Endothelial cell of umbilical vein (primary cell): ENCODE measurements at regions not wholly inside any gene's neighbourhood (a gene's known extent, or its start where the extent isn't known, plus 50 kb on each side); places are given as distances from the start of the nearest gene placed in this dataset.

Experiments
- BruUV-seq: library from RNA; stranded (reverse); fragments of 400-500 nt; replicated peaks from 2 replicates; lab custom pipeline; 2021; lab: Mats Ljungman, UMichigan
- CTCF ChIA-PET: fragments of 300-600, 350-600 bp; sonication (Branson Sonifier 250); formaldehyde crosslinking; loops from one replicate; lab custom pipeline; 2021; ENCODE audit warnings: antibody characterized with exemption, inconsistent platforms; lab: Charles Lee
- POLR2A ChIA-PET: fragments of 300-600, 350-600 bp; sonication (Branson Sonifier 250); formaldehyde crosslinking; loops from one replicate; lab custom pipeline; 2021; ENCODE audit warnings: antibody characterized with exemption, inconsistent platforms; lab: Charles Lee
- DNase-seq: peaks from one replicate; pipeline ENCODE4 v3.0.0-alpha.2; 2011; ENCODE audit warnings: low read depth, low spot score
- FAIRE-seq: peaks from 2 replicates; lab custom pipeline; 2011; peaks lifted over from hg19 to GRCh38; lab: Jason Lieb, UNC
- H2AFZ ChIP-seq: 2 replicates; pipeline ENCODE4 v1.6.0; 2012; ENCODE audit warnings: low read depth, low read length, control low read depth, inconsistent platforms
- H3K27ac ChIP-seq: 2 replicates; pipeline ENCODE4 v1.5.1; 2011; ENCODE audit warnings: low read depth, mild to moderate bottlenecking, control low read depth, low read length, moderate library complexity; ENCODE audit not compliant: insufficient read depth
- H3K27me3 ChIP-seq, 2 experiments: 2 replicates each; pipeline versions ENCODE4 v1.6.0 to v1.6.1; 2011; ENCODE audit warnings: low read length in 2 of 2, mixed read lengths in 1 of 2; ENCODE audit not compliant: control insufficient read depth in 2 of 2, insufficient read depth in 2 of 2
- H3K36me3 ChIP-seq, 2 experiments: 2 replicates in 1 of 2; 3 replicates in 1 of 2; pipeline ENCODE4 v1.5.1; 2011; ENCODE audit warnings: low read length in 2 of 2, mild to moderate bottlenecking in 1 of 2, moderate library complexity in 1 of 2; ENCODE audit not compliant: control insufficient read depth in 2 of 2, insufficient read depth in 2 of 2; ENCODE audit errors: extremely low read depth in 1 of 2
- H3K4me1 ChIP-seq: 3 replicates; pipeline ENCODE4 v1.5.1; 2011; ENCODE audit warnings: mild to moderate bottlenecking, low read length; ENCODE audit not compliant: control insufficient read depth, insufficient read depth; ENCODE audit errors: extremely low read depth
- H3K4me2 ChIP-seq: 2 replicates; pipeline ENCODE4 v1.6.1; 2011; ENCODE audit warnings: low read length, control low read depth, mixed read lengths; ENCODE audit not compliant: insufficient read depth
- H3K4me3 ChIP-seq, 3 experiments: fragments of 200-600 bp in 1 of 3; sonication (generic), shearing (Covaris generic) in 1 of 3; replicated peaks in 1 of 3; 2 replicates each; pipeline ENCODE4 v1.5.1; 2011 to 2016; ENCODE audit warnings: control low read depth in 3 of 3, low read length in 3 of 3, mild to moderate bottlenecking in 2 of 3, inconsistent platforms in 1 of 3, low read depth in 1 of 3, moderate library complexity in 1 of 3; ENCODE audit not compliant: insufficient read depth in 1 of 3
- H3K79me2 ChIP-seq: 2 replicates; pipeline ENCODE4 v1.6.0; 2012; ENCODE audit warnings: low read length, inconsistent platforms; ENCODE audit not compliant: control insufficient read depth, insufficient read depth
- H3K9ac ChIP-seq: replicated peaks from 2 replicates; pipeline ENCODE3; 2011; ENCODE audit warnings: low read length, control low read depth; ENCODE audit not compliant: insufficient read depth; ENCODE audit errors: extremely low read depth
- H3K9me1 ChIP-seq: replicated peaks from 3 replicates; pipeline ENCODE4 v1.6.0; 2011; ENCODE audit warnings: mild to moderate bottlenecking, low read length; ENCODE audit not compliant: control insufficient read depth, insufficient read depth; ENCODE audit errors: extremely low read depth
- H3K9me3 ChIP-seq: replicated peaks from 2 replicates; pipeline ENCODE4 v1.5.1; 2012; ENCODE audit warnings: low read length, inconsistent platforms; ENCODE audit not compliant: control insufficient read depth, insufficient read depth
- H4K20me1 ChIP-seq: replicated peaks from 2 replicates; pipeline ENCODE3; 2011; ENCODE audit warnings: mild to moderate bottlenecking, low read length; ENCODE audit not compliant: control insufficient read depth, insufficient read depth; ENCODE audit errors: extremely low read depth
- CTCF ChIP-seq, 2 donors: IDR thresholded peaks; 1 replicate in 1 of 2; 2 replicates in 1 of 2; pipeline ENCODE4 v1.5.1; 2011; ENCODE audit warnings: low read length in 2 of 2, mild to moderate bottlenecking in 2 of 2, moderate library complexity in 2 of 2, control low read depth in 1 of 2, inconsistent platforms in 1 of 2, low read depth in 1 of 2; ENCODE audit not compliant: insufficient read depth in 1 of 2; ENCODE audit errors: extremely low read depth in 1 of 2
- EZH2 ChIP-seq: IDR thresholded peaks from 2 replicates; pipeline ENCODE4 v1.6.1; 2012; ENCODE audit warnings: borderline replicate concordance, low read depth, mild to moderate bottlenecking, moderate library complexity, low read length, inconsistent platforms; ENCODE audit not compliant: severe bottlenecking
- FOS ChIP-seq: IDR thresholded peaks from 2 replicates; pipeline ENCODE4 v1.6.1; 2011; ENCODE audit warnings: mild to moderate bottlenecking, low read length, moderate library complexity, borderline replicate concordance; ENCODE audit not compliant: insufficient read depth
- JUN ChIP-seq: IDR thresholded peaks from 2 replicates; pipeline ENCODE4 v1.6.1; 2011; ENCODE audit warnings: borderline replicate concordance, low read depth; ENCODE audit not compliant: insufficient read length, insufficient read depth
- POLR2A ChIP-seq: IDR thresholded peaks from 2 replicates; pipeline ENCODE4 v1.6.1; 2012; ENCODE audit warnings: low read depth, mild to moderate bottlenecking, control low read depth, low read length
- dilution Hi-C: fragments of 300-500 bp; cut with MboI; formaldehyde crosslinking; loops from one replicate; pipeline ENCODE4 v1.15.0; 2019; ENCODE audit warnings: low sequenced_read_pairs; ENCODE audit not compliant: extremely low pct_ligation_motif_present
- intact Hi-C: fragments of 100-400 bp; cut with micrococcal nuclease; formaldehyde crosslinking; loops from one replicate; pipeline ENCODE4 v1.10.0; 2022
- TF ChIP-seq, protein P1 (sequence below): IDR thresholded peaks from 2 replicates; pipeline ENCODE4 v1.6.1; 2011; ENCODE audit not compliant: insufficient read depth, insufficient read length

GRCh38 chr17:55842405-55843158, 91.7 kb downstream of the PCTP start:
- POLR2A ChIA-PET = no interaction called here
- CTCF ChIA-PET = no interaction called here
- no peak overlapping the region for H3K4me2 ChIP-seq

More at GRCh38 chr17:55842405-55843158, 91.7 kb downstream of the PCTP start:
- no peaks in the 10 kb centered on the region for H3K9me3 ChIP-seq
- FAIRE-seq (no peak), DNase-seq (no peak)
- peaks cover 3% of the 10 kb centered on the region for H3K4me1 ChIP-seq
- dilution Hi-C loops (no loop called here), intact Hi-C loops (no loop called here)
- no peaks in the 10 kb centered on the region for H3K36me3 ChIP-seq
- no peak overlapping the region for H3K9ac ChIP-seq
- no peak overlapping the region for H2AFZ ChIP-seq
- no peaks in the 10 kb centered on the region for H3K79me2 ChIP-seq
- peaks cover 0 to 7% of the 10 kb centered on the region in 2 experiments for H3K27me3 ChIP-seq
- no peak for TF ChIP-seq EZH2
- no peak for TF ChIP-seq POLR2A
- no peak for TF ChIP-seq CTCF (IDR thresholded peaks at IDR 0.05; ENCODE audit: extremely low read depth in 1 of 2, insufficient read depth in 1 of 2, low read depth in 1 of 2, low read length in 2 of 2)
- no peak for TF ChIP-seq JUN
- TF ChIP-seq, protein P1, sequence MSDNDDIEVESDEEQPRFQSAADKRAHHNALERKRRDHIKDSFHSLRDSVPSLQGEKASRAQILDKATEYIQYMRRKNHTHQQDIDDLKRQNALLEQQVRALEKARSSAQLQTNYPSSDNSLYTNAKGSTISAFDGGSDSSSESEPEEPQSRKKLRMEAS = no peak
- no peak for TF ChIP-seq FOS
- H3K27ac ChIP-seq = no peak overlapping the region
- no peak overlapping the region for H3K4me3 ChIP-seq
- no peaks in the 10 kb centered on the region for H4K20me1 ChIP-seq
- no peaks in the 10 kb centered on the region for H3K9me1 ChIP-seq
- BruUV-seq = no TSS peak
